Fibroblast of the aortic adventitia (primary cell): ENCODE measurements at regions not wholly inside any gene's neighbourhood (a gene's known extent, or its start where the extent isn't known, plus 50 kb on each side); places are given as distances from the start of the nearest gene placed in this dataset.
"Not testable (repeated sequence)": the region's sequence is repeated elsewhere in the genome, so short reads cannot be mapped to it uniquely, and the experiment has no call there.

Source experiments
- DNase-seq: peaks from one replicate; pipeline ENCODE4 v3.0.0-alpha.2; 2010; ENCODE audit warnings: low read depth
- H3K4me3 ChIP-seq: 2 replicates; pipeline ENCODE4 v1.5.1; 2011; ENCODE audit warnings: low read depth, mild to moderate bottlenecking, control low read depth, low read length, moderate library complexity
- CTCF ChIP-seq: IDR thresholded peaks from 2 replicates; pipeline ENCODE4 v1.5.1; 2011; ENCODE audit warnings: mild to moderate bottlenecking, low read length, control low read depth, inconsistent platforms; ENCODE audit not compliant: insufficient read depth

- no peak for TF ChIP-seq CTCF
- no peak for DNase-seq
- H3K4me3 ChIP-seq, result no peak overlapping the region
These were observed 61.4 kb upstream of the ZNF280D start for GRCh38 chr15:56794553-56795329.

GRCh38 chr15:56794165-56794552, 60.9 kb upstream of the ZNF280D start:
- TF ChIP-seq CTCF, result no peak
- no peak overlapping the region for H3K4me3 ChIP-seq
- DNase-seq, result peak; percentile 94

GRCh38 chr15:56792211-56792610, 58.9 kb upstream of the ZNF280D start:
- TF ChIP-seq CTCF, result no peak
- DNase-seq, result no peak
- no peak overlapping the region for H3K4me3 ChIP-seq

- not testable (repeated sequence) for H3K4me3 ChIP-seq, DNase-seq
These were observed 58.2 kb upstream of the ZNF280D start for GRCh38 chr15:56791521-56791920.

- H3K4me3 ChIP-seq, result no peak overlapping the region
- no peak for DNase-seq
- no peak for TF ChIP-seq CTCF
These were observed 55.0 kb upstream of the ZNF280D start for GRCh38 chr15:56788359-56788758.

- no peak for TF ChIP-seq CTCF
- no peak overlapping the region for H3K4me3 ChIP-seq
- no peak for DNase-seq
These were observed 53.7 kb upstream of the ZNF280D start for GRCh38 chr15:56786966-56787365.

GRCh38 chr15:56783857-56784661, 50.8 kb upstream of the ZNF280D start:
- no peak overlapping the region for H3K4me3 ChIP-seq
- no peak for DNase-seq
- no peak for TF ChIP-seq CTCF
